IPS DF 19.7 (cell line): ENCODE measurements at regions not wholly inside any gene's neighbourhood (a gene's known extent, or its start where the extent isn't known, plus 50 kb on each side); places are given as distances from the start of the nearest gene placed in this dataset.
"Not testable (repeated sequence)": the region's sequence is repeated elsewhere in the genome, so short reads cannot be mapped to it uniquely, and the experiment has no call there.

Experiments used
- DNase-seq: peaks from one replicate; pipeline ENCODE4 v3.0.0-alpha.2; 2013; ENCODE audit warnings: low read depth, low spot score

DNA sequence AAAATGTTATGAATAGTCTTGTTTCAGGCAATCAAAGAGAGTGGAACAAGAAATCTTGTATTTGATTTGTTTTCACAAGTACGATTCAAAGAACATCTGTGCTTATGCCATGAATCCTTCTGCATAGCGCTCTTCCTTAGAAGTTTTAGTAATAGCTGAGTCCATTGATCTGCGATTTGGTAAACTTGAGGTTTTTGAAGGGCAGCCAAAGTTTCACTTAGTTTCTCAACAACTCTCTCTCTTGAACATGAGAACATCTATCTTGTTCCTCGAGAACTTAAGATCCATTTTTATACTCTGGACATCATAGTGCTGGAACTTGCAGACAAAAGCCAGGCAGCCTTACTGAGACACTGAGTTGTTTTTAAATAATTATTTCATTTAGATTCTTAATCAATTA, 96.2 kb upstream of the USP15 start:
- DNase-seq, result no peak

DNA sequence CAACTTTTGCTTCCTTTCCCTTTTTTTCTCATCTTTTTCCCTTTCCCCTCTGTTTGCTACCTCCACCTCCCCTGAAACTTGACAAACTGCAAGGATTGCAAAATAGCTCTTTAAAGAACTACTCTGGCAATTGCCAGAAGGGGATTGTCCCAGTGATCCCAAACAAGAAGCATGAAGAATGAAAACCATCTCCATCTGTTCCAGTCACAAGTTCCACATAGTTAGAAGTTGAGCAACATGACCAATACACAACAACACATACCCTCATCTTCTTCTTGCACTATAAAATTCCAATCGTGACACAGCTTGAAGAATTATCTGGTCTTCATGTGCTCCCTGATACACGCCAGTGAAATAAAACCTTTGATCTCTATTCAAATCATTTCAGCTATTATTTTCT, 93.7 kb upstream of the USP15 start:
- no peak for DNase-seq

DNA sequence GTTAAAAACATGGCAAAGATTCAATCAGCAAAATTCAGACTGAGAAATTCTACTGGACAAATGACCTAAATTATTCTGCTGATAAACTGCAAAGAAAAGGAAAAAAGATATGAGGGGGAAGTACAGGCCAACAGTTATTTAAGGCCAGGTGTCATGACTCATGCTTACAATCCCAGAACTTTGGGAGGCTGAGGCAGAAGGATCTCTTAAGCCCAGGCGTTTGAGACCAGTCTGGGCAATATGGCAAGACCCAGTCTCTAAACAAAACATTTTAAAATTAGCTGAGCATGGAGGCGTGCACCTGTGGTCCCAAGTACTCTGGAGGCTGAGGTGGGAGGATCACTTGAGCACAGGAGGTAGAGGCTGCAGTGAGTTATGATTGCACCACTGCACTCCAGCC, 91.8 kb upstream of the USP15 start:
- DNase-seq, result no peak

- DNase-seq, result no peak
Observed at GRCh38 chr12:62170241-62170640, 90.0 kb upstream of the USP15 start.

DNA sequence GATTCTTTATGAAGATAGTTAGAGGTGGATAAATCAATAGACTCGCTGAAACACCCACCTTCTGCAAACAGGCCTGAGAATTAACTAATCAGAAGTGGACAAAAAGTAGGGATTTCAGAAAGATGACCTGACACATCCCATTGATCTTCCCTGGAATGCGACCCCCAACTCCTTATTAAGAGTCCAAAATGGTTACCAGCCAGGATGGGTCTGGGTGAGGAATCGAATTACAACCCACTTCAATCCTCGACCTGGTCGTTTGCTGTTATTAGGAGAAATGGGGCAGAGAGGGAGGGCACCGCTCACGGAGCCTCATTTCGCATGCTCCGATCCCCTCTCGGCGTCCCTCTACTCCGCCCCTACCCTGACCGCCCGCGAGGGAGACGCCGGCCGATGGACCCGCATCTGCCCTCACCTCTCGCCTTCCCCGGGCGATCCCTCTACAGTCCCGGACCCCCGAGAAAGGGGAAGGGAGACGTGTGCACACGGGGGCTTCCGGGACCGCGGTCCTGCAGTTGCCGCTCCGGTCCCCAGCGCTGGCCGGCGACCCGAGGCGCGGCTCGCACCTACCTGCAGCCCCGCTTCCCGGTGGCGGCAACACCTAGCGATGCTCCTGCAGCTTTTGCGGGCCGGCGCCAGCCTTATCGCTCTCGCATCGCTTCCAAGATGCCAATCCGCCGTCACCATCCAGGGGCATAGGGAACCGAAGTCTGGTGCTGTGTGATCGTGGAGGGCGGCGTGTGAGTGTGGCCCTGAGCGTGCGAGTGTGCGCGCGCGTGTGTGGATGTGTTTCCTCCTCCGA, 69.3 kb upstream of the USP15 start:
- DNase-seq, result no peak

- DNase-seq, result no peak
Observed at GRCh38 chr12:62191491-62192179, 68.6 kb upstream of the USP15 start.

DNA sequence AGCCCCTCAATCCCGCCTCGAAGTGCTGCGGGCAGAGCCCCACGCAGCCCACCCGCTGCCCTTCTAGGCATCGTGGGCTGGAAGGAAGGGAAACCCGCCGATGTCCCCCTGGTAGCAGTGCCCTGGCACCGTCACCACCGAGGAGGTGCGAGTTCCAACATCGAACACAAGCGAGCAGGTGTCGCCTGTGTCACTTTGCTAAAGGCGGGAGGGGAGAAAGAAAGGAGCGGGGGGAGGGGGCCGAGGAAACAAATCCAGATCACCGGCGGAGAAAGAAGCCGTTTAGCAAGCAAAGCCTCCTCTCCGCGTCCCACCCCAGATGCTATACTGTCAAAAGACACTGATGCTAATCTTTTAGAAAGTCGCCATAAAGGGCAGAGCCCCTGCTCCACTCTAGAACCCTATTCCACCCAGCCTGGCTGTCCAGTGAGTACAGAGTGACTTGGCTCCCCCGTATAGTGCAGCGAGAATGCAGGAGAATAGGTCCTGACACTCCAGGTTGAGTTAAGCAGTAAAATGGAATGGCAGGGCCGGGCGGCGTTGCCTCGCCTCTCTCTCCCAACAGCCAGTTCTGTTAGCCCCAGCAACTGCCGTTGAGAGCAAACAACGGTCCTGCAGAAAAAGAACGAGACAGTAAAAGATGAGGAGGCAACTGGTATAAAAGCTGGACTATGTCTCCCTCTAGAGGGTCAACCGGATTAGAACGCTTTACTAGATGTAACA, 67.9 kb upstream of the USP15 start:
- peak; percentile 84 for DNase-seq

DNA sequence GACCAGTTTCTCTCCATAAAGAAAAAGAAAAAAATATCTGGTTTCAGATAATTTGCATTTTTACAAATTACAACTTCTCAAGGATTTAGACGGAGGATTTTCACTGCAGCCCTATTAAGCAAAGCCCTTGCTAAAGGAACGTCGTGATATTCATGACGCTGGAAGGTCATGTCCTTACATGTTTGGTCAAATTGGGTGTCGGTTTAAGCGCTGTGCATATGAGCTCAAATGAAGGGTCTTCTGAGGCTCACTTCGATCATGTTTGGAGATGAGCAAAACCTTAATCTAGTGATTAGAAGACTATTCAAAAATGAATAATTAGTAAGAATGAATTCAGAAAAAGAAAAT, 67.3 kb upstream of the USP15 start:
- no peak for DNase-seq

- DNase-seq, result no peak
Observed at GRCh38 chr12:62194031-62194430, 66.2 kb upstream of the USP15 start.

- DNase-seq, result no peak
Observed at GRCh38 chr12:62194616-62195015, 65.6 kb upstream of the USP15 start.

- no peak for DNase-seq
Observed at GRCh38 chr12:62196146-62196545, 64.1 kb upstream of the USP15 start.

- not testable (repeated sequence) for DNase-seq
Observed at GRCh38 chr12:62202861-62203260, 57.3 kb upstream of the USP15 start.

DNA sequence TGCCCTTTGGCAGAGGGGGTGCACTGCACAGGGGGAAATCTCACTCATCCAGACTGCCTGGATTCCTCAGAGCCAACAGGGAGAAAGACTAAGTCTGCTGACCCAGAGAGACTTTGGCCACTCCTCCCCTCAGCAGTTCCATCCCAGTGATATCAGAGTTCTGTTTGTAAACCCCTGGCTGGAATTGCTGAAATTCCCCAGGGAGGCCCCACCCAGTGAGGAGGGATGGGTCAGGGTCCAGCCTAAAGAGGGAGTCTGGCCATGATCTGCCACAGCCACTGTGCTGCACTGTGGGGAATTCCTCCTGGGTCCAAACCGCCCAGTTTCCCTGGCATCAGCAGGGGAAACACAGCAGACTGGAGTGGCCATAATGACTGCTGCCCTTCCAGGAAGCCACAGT, 54.9 kb upstream of the USP15 start:
- no peak for DNase-seq

DNA sequence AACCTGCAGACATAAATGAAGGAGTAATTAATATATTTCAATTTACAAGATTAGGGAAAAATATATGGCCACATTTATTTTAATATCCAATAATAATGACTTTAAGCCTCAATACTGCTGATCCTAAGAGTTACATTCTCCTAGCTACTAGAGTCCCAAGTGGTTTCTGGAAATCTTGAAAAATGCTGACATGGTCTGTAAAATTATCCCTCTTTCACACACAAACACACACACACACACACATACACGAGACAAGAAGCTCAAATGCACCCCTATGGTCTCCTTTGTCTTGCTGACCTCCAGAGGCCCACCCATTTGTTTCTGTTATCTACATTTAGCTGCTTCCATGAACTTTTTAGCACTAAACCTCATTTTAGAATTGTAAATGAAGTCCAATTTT, 53.0 kb upstream of the USP15 start:
- no peak for DNase-seq
